ENCODE measurements at regions not wholly inside any gene's neighbourhood (a gene's known extent, or its start where the extent isn't known, plus 50 kb on each side); places are given as distances from the start of the nearest gene placed in this dataset.

- no peak for TF ChIP-seq CTCF (IDR thresholded peaks at IDR 0.05)
- no peak for TF ChIP-seq POLR2A (IDR thresholded peaks at IDR 0.05)
Observed at GRCh38 chr10:2881720-2882620, 185.4 kb upstream of the PFKP start.
